DND-41 (cell line): ENCODE measurements at regions not wholly inside any gene's neighbourhood (a gene's known extent, or its start where the extent isn't known, plus 50 kb on each side); places are given as distances from the start of the nearest gene placed in this dataset.

Experiments
- ATAC-seq: fragments of 200-7000 bp; cut with Tn5 transposase; 3 replicates; pipeline ENCODE4 v1.9.1; 2021; ENCODE audit warnings: low read depth; ENCODE audit not compliant: insufficient read depth
- DNase-seq: peaks from one replicate; pipeline ENCODE4 v3.0.0-alpha.2; 2020
- H2AFZ ChIP-seq: 2 replicates; pipeline ENCODE4 v1.6.0; 2012; ENCODE audit warnings: low read depth, low read length
- H3K27ac ChIP-seq: 2 replicates; pipeline ENCODE4 v1.5.1; 2012; ENCODE audit warnings: low read length, inconsistent platforms
- H3K27me3 ChIP-seq: fragments of 200-600 bp; sonication (generic); 2 replicates; pipeline ENCODE4 v1.6.0; 2012; ENCODE audit warnings: low read length, mild to moderate bottlenecking, inconsistent platforms; ENCODE audit not compliant: insufficient read depth, poor library complexity
- H3K36me3 ChIP-seq: 2 replicates; pipeline ENCODE4 v1.5.1; 2012; ENCODE audit warnings: low read length, inconsistent platforms; ENCODE audit not compliant: insufficient read depth
- H3K4me1 ChIP-seq: 2 replicates; pipeline ENCODE4 v1.5.1; 2012; ENCODE audit warnings: mild to moderate bottlenecking, low read length; ENCODE audit not compliant: insufficient read depth
- H3K4me2 ChIP-seq: 2 replicates; pipeline ENCODE4 v1.6.0; 2012; ENCODE audit warnings: mild to moderate bottlenecking, moderate library complexity, low read length, inconsistent platforms; ENCODE audit not compliant: insufficient read depth
- H3K4me3 ChIP-seq, 2 experiments: fragments of 200-600 bp in 1 of 2; shearing (Covaris generic) in 1 of 2; 2 replicates each; pipeline ENCODE4 v1.5.1; 2012 to 2016; ENCODE audit warnings: inconsistent platforms in 2 of 2, low read length in 2 of 2, mild to moderate bottlenecking in 2 of 2, low read depth in 1 of 2, moderate library complexity in 1 of 2
- H3K79me2 ChIP-seq: 2 replicates; pipeline ENCODE4 v1.6.0; 2012; ENCODE audit warnings: low read length, inconsistent platforms; ENCODE audit not compliant: insufficient read depth
- H3K9ac ChIP-seq: 2 replicates; pipeline ENCODE4 v1.6.0; 2012; ENCODE audit warnings: low read depth, mild to moderate bottlenecking, inconsistent platforms, low read length, moderate library complexity
- H3K9me3 ChIP-seq: 2 replicates; pipeline ENCODE4 v1.5.1; 2012; ENCODE audit warnings: low read length, moderate library complexity, mild to moderate bottlenecking, inconsistent platforms; ENCODE audit not compliant: insufficient read depth, severe bottlenecking
- H4K20me1 ChIP-seq: 2 replicates; pipeline ENCODE4 v1.6.0; 2012; ENCODE audit warnings: low read length; ENCODE audit not compliant: insufficient read depth
- CTCF ChIP-seq: IDR thresholded peaks from 2 replicates; pipeline ENCODE4 v1.5.1; 2012; ENCODE audit warnings: borderline replicate concordance, low read length, moderate library complexity, mild to moderate bottlenecking; ENCODE audit not compliant: poor library complexity, severe bottlenecking; ENCODE audit errors: extremely low read depth
- EZH2 ChIP-seq: IDR thresholded peaks from 3 replicates; pipeline ENCODE4 v1.6.1; 2012; ENCODE audit warnings: borderline replicate concordance, low read depth, mild to moderate bottlenecking, moderate library complexity, low read length, inconsistent platforms; ENCODE audit not compliant: severe bottlenecking

GRCh38 chr4:29415771-29416170, 1304.4 kb upstream of the PCDH7 start:
- Histone ChIP-seq H3K36me3 (no peaks in the 10 kb centered on the region), H3K9me3 (no peaks in the 10 kb centered on the region), H3K4me2 (no peak overlapping the region), H3K27me3 (no peaks in the 10 kb centered on the region), H2AFZ (no peak overlapping the region), H3K4me1 (no peaks in the 10 kb centered on the region), H3K79me2 (no peaks in the 10 kb centered on the region), H3K4me3 (no peak overlapping the region), H4K20me1 (no peaks in the 10 kb centered on the region), H3K9ac (no peak overlapping the region), H3K27ac (no peak overlapping the region)
- TF ChIP-seq CTCF (no peak), EZH2 (no peak)
- DNase-seq (no peak), ATAC-seq (no peak)

DNA sequence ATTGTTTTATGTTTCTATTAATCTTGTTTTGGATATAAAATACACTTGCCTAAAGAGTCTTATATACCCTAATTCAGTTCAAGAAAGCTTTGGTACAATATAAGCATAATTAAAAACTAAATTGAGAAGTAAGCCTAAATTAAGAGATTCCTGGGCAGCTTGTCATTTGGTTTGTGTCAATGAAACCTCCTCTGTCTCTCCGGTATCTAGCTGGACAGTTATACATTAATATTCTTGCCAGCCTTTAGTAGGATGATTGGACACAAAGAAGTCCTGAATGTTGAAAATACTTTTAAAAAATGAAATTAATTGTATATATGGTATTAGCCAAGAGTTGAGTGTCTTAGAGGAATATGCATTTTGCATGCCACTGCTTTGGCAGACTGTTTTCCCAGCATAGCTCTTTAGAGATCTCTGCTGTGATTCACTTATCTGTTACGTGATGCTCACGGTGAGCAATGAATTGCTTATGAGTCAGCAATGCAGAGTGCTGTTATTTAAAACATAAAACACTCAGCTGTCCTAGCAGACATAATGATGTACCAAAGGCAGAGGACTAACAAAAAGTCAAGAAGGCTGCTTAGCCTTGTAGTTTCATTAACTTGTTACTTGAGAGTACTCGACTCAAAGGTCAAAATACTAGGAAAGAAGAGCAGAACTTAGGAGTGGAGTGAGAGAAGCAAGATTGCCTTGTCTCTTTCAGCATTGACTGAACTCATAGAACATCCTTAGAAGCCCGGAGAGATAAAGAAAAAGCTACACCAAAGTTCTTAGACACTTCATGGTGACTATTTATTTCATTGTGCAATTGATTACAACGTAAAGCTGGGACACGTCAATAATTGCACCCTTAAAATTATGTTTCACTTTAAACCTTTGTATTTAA, 1296.1 kb upstream of the PCDH7 start:
- ATAC-seq = no peak
- H3K4me1 ChIP-seq = no peaks in the 10 kb centered on the region
- H4K20me1 ChIP-seq = no peaks in the 10 kb centered on the region
- H2AFZ ChIP-seq = no peak overlapping the region
- H3K9me3 ChIP-seq = no peaks in the 10 kb centered on the region
- H3K4me3 ChIP-seq = no peak overlapping the region
- no peaks in the 10 kb centered on the region for H3K27me3 ChIP-seq
- no peaks in the 10 kb centered on the region for H3K36me3 ChIP-seq
- no peaks in the 10 kb centered on the region for H3K79me2 ChIP-seq
- H3K9ac ChIP-seq = no peak overlapping the region
- TF ChIP-seq CTCF = no peak
- TF ChIP-seq EZH2 = no peak
- DNase-seq = no peak
- H3K4me2 ChIP-seq = no peak overlapping the region
- H3K27ac ChIP-seq = no peak overlapping the region

- H3K9me3 ChIP-seq = no peaks in the 10 kb centered on the region
These were observed 1266.8 kb upstream of the PCDH7 start for GRCh38 chr4:29453303-29453820.

More at GRCh38 chr4:29453303-29453820, 1266.8 kb upstream of the PCDH7 start:
- no peaks in the 10 kb centered on the region for H3K27me3 ChIP-seq
- TF ChIP-seq EZH2 (no peak), CTCF (no peak)
- H3K4me2 ChIP-seq = no peak overlapping the region
- no peaks in the 10 kb centered on the region for H3K79me2 ChIP-seq
- H4K20me1 ChIP-seq = no peaks in the 10 kb centered on the region
- no peak overlapping the region for H3K27ac ChIP-seq
- no peaks in the 10 kb centered on the region for H3K36me3 ChIP-seq
- no peak overlapping the region for H3K9ac ChIP-seq
- H3K4me1 ChIP-seq = no peaks in the 10 kb centered on the region
- ATAC-seq (no peak), DNase-seq (no peak)
- no peak overlapping the region for H3K4me3 ChIP-seq
- no peak overlapping the region for H2AFZ ChIP-seq
